ENCODE measurements at regions not wholly inside any gene's neighbourhood (a gene's known extent, or its start where the extent isn't known, plus 50 kb on each side); places are given as distances from the start of the nearest gene placed in this dataset.

- H3K4me3 ChIP-seq (ENCODE audit: low read depth in 1 of 3, low read length in 3 of 3), result no peak overlapping the region
- H3K9ac ChIP-seq (ENCODE audit: low read depth in 1 of 2, low read length in 2 of 2), result no peak overlapping the region
- no peak overlapping the region for H3K27ac ChIP-seq (ENCODE audit: low read depth in 1 of 2, low read length in 2 of 2)
- no peaks in the 10 kb centered on the region for H3K36me3 ChIP-seq (ENCODE audit: control insufficient read depth in 4 of 4, insufficient read depth in 3 of 4, low read depth in 1 of 4, low read length in 3 of 4)
- TF ChIP-seq JUND (IDR thresholded peaks at IDR 0.05), result no peak
- no peak for TF ChIP-seq HNF4A (conservative IDR thresholded peaks at IDR 0.05)
- no peak for TF ChIP-seq FOXA1 (IDR thresholded peaks at IDR 0.05)
- no peak for TF ChIP-seq HNF4G (IDR thresholded peaks at IDR 0.05)
- TF ChIP-seq MAX (IDR thresholded peaks at IDR 0.05), result no peak
- no peak for TF ChIP-seq RAD21 (IDR thresholded peaks at IDR 0.05)
- no peak for TF ChIP-seq ATF3 (IDR thresholded peaks at IDR 0.05)
- no peak for TF ChIP-seq EGR1 (IDR thresholded peaks at IDR 0.05; ENCODE audit: low read depth in 2 of 2)
- no peak for TF ChIP-seq FOXA2 (IDR thresholded peaks at IDR 0.05)
- TF ChIP-seq YY1 (IDR thresholded peaks at IDR 0.05), result no peak
- no peak for TF ChIP-seq CTCF (IDR thresholded peaks at IDR 0.05; ENCODE audit: low read depth, low read length, missing input control)
- no peaks in the 10 kb centered on the region for H3K4me1 ChIP-seq (ENCODE audit: control insufficient read depth in 4 of 4, insufficient read depth in 4 of 4, low read length in 3 of 4)
- H3K9me3 ChIP-seq (ENCODE audit: control insufficient read depth in 4 of 4, low read length in 3 of 4), result peaks cover 0 to 5% (median 0%) of the 10 kb centered on the region in 4 donors
- H3K27me3 ChIP-seq (ENCODE audit: control insufficient read depth in 4 of 4, insufficient read depth in 4 of 4, low read length in 3 of 4), result peaks cover 0 to 3% (median 0%) of the 10 kb centered on the region in 4 donors
- no peak for DNase-seq (ENCODE audit: low spot score)
- WGBS, result 63% methylated on average over 2 of the region's 2 CpGs
Observed at GRCh38 chr18:2146092-2146491, 425.2 kb downstream of the METTL4 start.

GRCh38 chr18:2146754-2147153, 424.6 kb downstream of the METTL4 start:
- Histone ChIP-seq H3K27ac (ENCODE audit: low read depth in 1 of 2, low read length in 2 of 2) (no peak overlapping the region), H3K4me1 (ENCODE audit: control insufficient read depth in 4 of 4, insufficient read depth in 4 of 4, low read length in 3 of 4) (no peaks in the 10 kb centered on the region), H3K27me3 (ENCODE audit: control insufficient read depth in 4 of 4, insufficient read depth in 4 of 4, low read length in 3 of 4) (peaks cover 0 to 3% (median 0%) of the 10 kb centered on the region in 4 donors), H3K9ac (ENCODE audit: low read depth in 1 of 2, low read length in 2 of 2) (no peak overlapping the region), H3K36me3 (ENCODE audit: control insufficient read depth in 4 of 4, insufficient read depth in 3 of 4, low read depth in 1 of 4, low read length in 3 of 4) (no peaks in the 10 kb centered on the region), H3K9me3 (ENCODE audit: control insufficient read depth in 4 of 4, low read length in 3 of 4) (peaks cover 0 to 5% (median 0%) of the 10 kb centered on the region in 4 donors), H3K4me3 (ENCODE audit: low read depth in 1 of 3, low read length in 3 of 3) (no peak overlapping the region)
- DNase-seq (ENCODE audit: low spot score), result no peak
- WGBS, result 91% methylated on average over 2 of the region's 2 CpGs
- TF ChIP-seq SP1 (IDR thresholded peaks at IDR 0.05) (no peak), TAF1 (conservative IDR thresholded peaks at IDR 0.05) (no peak), NR2F2 (IDR thresholded peaks at IDR 0.05) (no peak), RAD21 (IDR thresholded peaks at IDR 0.05) (no peak), FOXA1 (IDR thresholded peaks at IDR 0.05) (no peak), EGR1 (IDR thresholded peaks at IDR 0.05; ENCODE audit: low read depth in 2 of 2) (no peak), FOXA2 (IDR thresholded peaks at IDR 0.05) (no peak)

GRCh38 chr18:2147476-2148230, 423.7 kb downstream of the METTL4 start:
- DNase-seq (ENCODE audit: low spot score), result no peak
- no peaks in the 10 kb centered on the region for H3K4me1 ChIP-seq (ENCODE audit: control insufficient read depth in 4 of 4, insufficient read depth in 4 of 4, low read length in 3 of 4)
- TF ChIP-seq EGR1 (IDR thresholded peaks at IDR 0.05; ENCODE audit: low read depth in 2 of 2) (no peak), ATF3 (IDR thresholded peaks at IDR 0.05) (no peak), NR2F2 (IDR thresholded peaks at IDR 0.05) (no peak), MAX (IDR thresholded peaks at IDR 0.05) (no peak), RAD21 (IDR thresholded peaks at IDR 0.05) (no peak), HNF4A (conservative IDR thresholded peaks at IDR 0.05) (no peak), JUND (IDR thresholded peaks at IDR 0.05) (no peak), ZBTB33 (IDR thresholded peaks at IDR 0.05) (no peak), TAF1 (conservative IDR thresholded peaks at IDR 0.05) (no peak), GABPA (IDR thresholded peaks at IDR 0.05 in 1 of 2, conservative IDR thresholded peaks at IDR 0.05 in 1 of 2) (no peak), RXRA (IDR thresholded peaks at IDR 0.05) (no peak), FOXA2 (IDR thresholded peaks at IDR 0.05) (no peak), HNF4G (IDR thresholded peaks at IDR 0.05) (no peak), YY1 (IDR thresholded peaks at IDR 0.05) (no peak), REST (IDR thresholded peaks at IDR 0.05) (no peak)

More at GRCh38 chr18:2147476-2148230, 423.7 kb downstream of the METTL4 start:
- Histone ChIP-seq H3K27ac (ENCODE audit: low read depth in 1 of 2, low read length in 2 of 2) (no peak overlapping the region), H3K9me3 (ENCODE audit: control insufficient read depth in 4 of 4, low read length in 3 of 4) (peaks cover 0 to 5% (median 0%) of the 10 kb centered on the region in 4 donors), H3K27me3 (ENCODE audit: control insufficient read depth in 4 of 4, insufficient read depth in 4 of 4, low read length in 3 of 4) (peaks cover 0 to 3% (median 0%) of the 10 kb centered on the region in 4 donors), H3K9ac (ENCODE audit: low read depth in 1 of 2, low read length in 2 of 2) (no peak overlapping the region), H3K36me3 (ENCODE audit: control insufficient read depth in 4 of 4, insufficient read depth in 3 of 4, low read depth in 1 of 4, low read length in 3 of 4) (no peaks in the 10 kb centered on the region), H3K4me3 (ENCODE audit: low read depth in 1 of 3, low read length in 3 of 3) (no peak overlapping the region)
- 82% methylated on average over 8 of the region's 8 CpGs for WGBS
